Adrenal gland (tissue), 5 donors: ENCODE measurements at regions not wholly inside any gene's neighbourhood (a gene's known extent, or its start where the extent isn't known, plus 50 kb on each side); places are given as distances from the start of the nearest gene placed in this dataset.
"Not testable (repeated sequence)": the region's sequence is repeated elsewhere in the genome, so short reads cannot be mapped to it uniquely, and the experiment has no call there.

Source experiments
- POLR2A ChIP-seq, 2 donors: fragments of 450-650 bp; IDR thresholded peaks; one replicate each; pipeline ENCODE4 v1.6.1; 2017; ENCODE audit warnings: antibody characterized with exemption in 2 of 2, mild to moderate bottlenecking in 2 of 2, moderate library complexity in 1 of 2
- TF ChIP-seq, protein P1 (sequence below), 6 experiments: fragments of 450-650 bp in 4 of 6; fragments of 200-600 bp in 2 of 6; sonication (generic) in 1 of 6; IDR thresholded peaks; 1 replicate in 5 of 6; 2 replicates in 1 of 6; pipeline versions ENCODE4 v1.5.1 to v1.8.0; 2016 to 2021; ENCODE audit warnings: antibody characterized with exemption in 6 of 6, mild to moderate bottlenecking in 2 of 6, moderate library complexity in 1 of 6
- donor health status: DM: no; HTN: no; CAD: no.

DNA sequence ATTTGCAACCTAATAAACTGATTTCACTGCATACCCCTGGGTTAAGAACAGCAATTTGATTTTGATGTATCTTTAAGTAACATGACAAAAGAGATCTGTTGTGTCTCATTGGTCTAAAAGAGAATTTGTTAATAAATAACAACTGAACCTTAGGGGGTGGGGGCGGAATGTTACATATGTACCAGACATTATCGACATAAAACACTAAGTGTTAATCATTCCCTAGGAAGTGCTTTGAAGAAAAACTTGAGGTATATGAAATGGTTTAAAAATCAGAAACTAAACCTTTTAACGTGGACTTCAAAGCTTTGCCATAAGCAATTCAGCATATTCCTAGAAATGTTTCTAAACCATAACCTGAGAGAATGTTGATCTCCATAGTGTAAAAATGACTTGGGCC lies 88.5 kb upstream of the GPR89A start:
- TF ChIP-seq, protein P1, sequence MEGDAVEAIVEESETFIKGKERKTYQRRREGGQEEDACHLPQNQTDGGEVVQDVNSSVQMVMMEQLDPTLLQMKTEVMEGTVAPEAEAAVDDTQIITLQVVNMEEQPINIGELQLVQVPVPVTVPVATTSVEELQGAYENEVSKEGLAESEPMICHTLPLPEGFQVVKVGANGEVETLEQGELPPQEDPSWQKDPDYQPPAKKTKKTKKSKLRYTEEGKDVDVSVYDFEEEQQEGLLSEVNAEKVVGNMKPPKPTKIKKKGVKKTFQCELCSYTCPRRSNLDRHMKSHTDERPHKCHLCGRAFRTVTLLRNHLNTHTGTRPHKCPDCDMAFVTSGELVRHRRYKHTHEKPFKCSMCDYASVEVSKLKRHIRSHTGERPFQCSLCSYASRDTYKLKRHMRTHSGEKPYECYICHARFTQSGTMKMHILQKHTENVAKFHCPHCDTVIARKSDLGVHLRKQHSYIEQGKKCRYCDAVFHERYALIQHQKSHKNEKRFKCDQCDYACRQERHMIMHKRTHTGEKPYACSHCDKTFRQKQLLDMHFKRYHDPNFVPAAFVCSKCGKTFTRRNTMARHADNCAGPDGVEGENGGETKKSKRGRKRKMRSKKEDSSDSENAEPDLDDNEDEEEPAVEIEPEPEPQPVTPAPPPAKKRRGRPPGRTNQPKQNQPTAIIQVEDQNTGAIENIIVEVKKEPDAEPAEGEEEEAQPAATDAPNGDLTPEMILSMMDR (IDR thresholded peaks at IDR 0.05), result not testable (repeated sequence)
- not testable (repeated sequence) for TF ChIP-seq POLR2A (IDR thresholded peaks at IDR 0.05)
